Transverse colon (tissue), 3 donors: ENCODE measurements at regions not wholly inside any gene's neighbourhood (a gene's known extent, or its start where the extent isn't known, plus 50 kb on each side); places are given as distances from the start of the nearest gene placed in this dataset.

ENCODE experiments used
- POLR2A ChIP-seq: fragments of 450-650 bp; IDR thresholded peaks from one replicate; pipeline ENCODE4 v1.6.1; 2016; ENCODE audit warnings: antibody characterized with exemption, mild to moderate bottlenecking, moderate library complexity
- TF ChIP-seq, protein P1 (sequence below), 5 experiments: fragments of 200-600 bp in 3 of 5; fragments of 450-650 bp in 2 of 5; sonication (generic) in 3 of 5; IDR thresholded peaks; 1 replicate in 2 of 5; 2 replicates in 3 of 5; pipeline ENCODE4 v1.5.1; 2016 to 2017; ENCODE audit warnings: antibody characterized with exemption in 5 of 5, inconsistent platforms in 3 of 5, mild to moderate bottlenecking in 2 of 5, moderate library complexity in 1 of 5

DNA sequence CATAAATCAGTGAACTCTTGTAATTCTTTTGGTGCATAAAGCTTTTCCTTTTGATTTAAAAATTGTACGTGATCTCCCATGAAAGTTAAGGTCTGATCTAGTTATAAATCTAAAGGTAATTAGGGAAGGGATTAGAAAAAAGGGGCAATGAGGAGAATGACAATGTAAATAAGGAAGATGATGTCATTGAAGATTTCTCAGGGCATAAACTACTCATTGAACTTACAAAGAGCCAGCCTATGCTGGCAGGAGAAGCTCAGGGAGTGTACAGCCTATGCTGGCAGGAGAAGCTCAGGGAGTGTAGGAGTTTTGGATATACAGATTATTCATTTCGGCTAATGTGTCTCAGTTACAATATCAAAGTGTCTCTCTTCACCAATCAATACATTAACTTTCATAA lies 1533.5 kb upstream of the ADGRL3 start:
- TF ChIP-seq, protein P1, sequence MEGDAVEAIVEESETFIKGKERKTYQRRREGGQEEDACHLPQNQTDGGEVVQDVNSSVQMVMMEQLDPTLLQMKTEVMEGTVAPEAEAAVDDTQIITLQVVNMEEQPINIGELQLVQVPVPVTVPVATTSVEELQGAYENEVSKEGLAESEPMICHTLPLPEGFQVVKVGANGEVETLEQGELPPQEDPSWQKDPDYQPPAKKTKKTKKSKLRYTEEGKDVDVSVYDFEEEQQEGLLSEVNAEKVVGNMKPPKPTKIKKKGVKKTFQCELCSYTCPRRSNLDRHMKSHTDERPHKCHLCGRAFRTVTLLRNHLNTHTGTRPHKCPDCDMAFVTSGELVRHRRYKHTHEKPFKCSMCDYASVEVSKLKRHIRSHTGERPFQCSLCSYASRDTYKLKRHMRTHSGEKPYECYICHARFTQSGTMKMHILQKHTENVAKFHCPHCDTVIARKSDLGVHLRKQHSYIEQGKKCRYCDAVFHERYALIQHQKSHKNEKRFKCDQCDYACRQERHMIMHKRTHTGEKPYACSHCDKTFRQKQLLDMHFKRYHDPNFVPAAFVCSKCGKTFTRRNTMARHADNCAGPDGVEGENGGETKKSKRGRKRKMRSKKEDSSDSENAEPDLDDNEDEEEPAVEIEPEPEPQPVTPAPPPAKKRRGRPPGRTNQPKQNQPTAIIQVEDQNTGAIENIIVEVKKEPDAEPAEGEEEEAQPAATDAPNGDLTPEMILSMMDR (IDR thresholded peaks at IDR 0.05): no peak
- no peak for TF ChIP-seq POLR2A
